ENCODE measurements at regions not wholly inside any gene's neighbourhood (a gene's known extent, or its start where the extent isn't known, plus 50 kb on each side); places are given as distances from the start of the nearest gene placed in this dataset.
"Not testable (repeated sequence)": the region's sequence is repeated elsewhere in the genome, so short reads cannot be mapped to it uniquely, and the experiment has no call there.

- not testable (repeated sequence) for H3K4me3 ChIP-seq (ENCODE audit: low read depth in 1 of 2, low read length in 2 of 2); H3K9me3 ChIP-seq (ENCODE audit: control insufficient read depth in 2 of 2, insufficient read depth in 1 of 2, low read depth in 1 of 2, low read length in 1 of 2); H3K27ac ChIP-seq (ENCODE audit: low read depth in 2 of 2, low read length in 1 of 2); H3K4me1 ChIP-seq (ENCODE audit: control insufficient read depth in 2 of 2, insufficient read depth in 2 of 2, low read length in 1 of 2); H3K36me3 ChIP-seq (ENCODE audit: control insufficient read depth in 2 of 2, insufficient read depth in 2 of 2, low read length in 1 of 2); H3K27me3 ChIP-seq (ENCODE audit: control insufficient read depth in 1 of 2, insufficient read depth in 2 of 2, low read length in 2 of 2)
- no CpG with 5 or more reads among the region's 5 CpGs for WGBS, 2 donors
Observed at GRCh38 chr13:86253497-86253896, 454.3 kb upstream of the SLITRK6 start.

GRCh38 chr13:86255820-86256219 is 456.6 kb upstream of the SLITRK6 start:
- no CpG with 5 or more reads among the region's 2 CpGs for WGBS, 2 donors
- not testable (repeated sequence) for H3K9me3 ChIP-seq (ENCODE audit: control insufficient read depth in 2 of 2, insufficient read depth in 1 of 2, low read depth in 1 of 2, low read length in 1 of 2); H3K4me1 ChIP-seq (ENCODE audit: control insufficient read depth in 2 of 2, insufficient read depth in 2 of 2, low read length in 1 of 2)

GRCh38 chr13:86269511-86269910 is 470.3 kb upstream of the SLITRK6 start:
- H3K4me3 ChIP-seq (ENCODE audit: low read depth in 1 of 2, low read length in 2 of 2): no peak overlapping the region
- H3K27me3 ChIP-seq (ENCODE audit: control insufficient read depth in 1 of 2, insufficient read depth in 2 of 2, low read length in 2 of 2): no peaks in the 10 kb centered on the region
- H3K9me3 ChIP-seq (ENCODE audit: control insufficient read depth in 2 of 2, insufficient read depth in 1 of 2, low read depth in 1 of 2, low read length in 1 of 2): no peaks in the 10 kb centered on the region
- H3K4me1 ChIP-seq (ENCODE audit: control insufficient read depth in 2 of 2, insufficient read depth in 2 of 2, low read length in 1 of 2): no peaks in the 10 kb centered on the region
- no peaks in the 10 kb centered on the region for H3K36me3 ChIP-seq (ENCODE audit: control insufficient read depth in 2 of 2, insufficient read depth in 2 of 2, low read length in 1 of 2)
- no peak overlapping the region for H3K27ac ChIP-seq (ENCODE audit: low read depth in 2 of 2, low read length in 1 of 2)

More at GRCh38 chr13:86255820-86256219, 456.6 kb upstream of the SLITRK6 start:
- H3K36me3 ChIP-seq (ENCODE audit: control insufficient read depth in 2 of 2, insufficient read depth in 2 of 2, low read length in 1 of 2); H3K27me3 ChIP-seq (ENCODE audit: control insufficient read depth in 1 of 2, insufficient read depth in 2 of 2, low read length in 2 of 2); H3K4me3 ChIP-seq (ENCODE audit: low read depth in 1 of 2, low read length in 2 of 2); H3K27ac ChIP-seq (ENCODE audit: low read depth in 2 of 2, low read length in 1 of 2): not testable (repeated sequence)

GRCh38 chr13:86282442-86282841 is 483.2 kb upstream of the SLITRK6 start:
- Histone ChIP-seq H3K9me3 (ENCODE audit: control insufficient read depth in 2 of 2, insufficient read depth in 1 of 2, low read depth in 1 of 2, low read length in 1 of 2) (no peaks in the 10 kb centered on the region), H3K4me1 (ENCODE audit: control insufficient read depth in 2 of 2, insufficient read depth in 2 of 2, low read length in 1 of 2) (no peaks in the 10 kb centered on the region), H3K27ac (ENCODE audit: low read depth in 2 of 2, low read length in 1 of 2) (no peak overlapping the region), H3K36me3 (ENCODE audit: control insufficient read depth in 2 of 2, insufficient read depth in 2 of 2, low read length in 1 of 2) (no peaks in the 10 kb centered on the region), H3K4me3 (ENCODE audit: low read depth in 1 of 2, low read length in 2 of 2) (no peak overlapping the region), H3K27me3 (ENCODE audit: control insufficient read depth in 1 of 2, insufficient read depth in 2 of 2, low read length in 2 of 2) (no peaks in the 10 kb centered on the region)
- WGBS, 2 donors: 4 to 10% methylated on average over 2 of the region's 2 CpGs

- H3K27me3 ChIP-seq (ENCODE audit: control insufficient read depth in 1 of 2, insufficient read depth in 2 of 2, low read length in 2 of 2): no peaks in the 10 kb centered on the region
- no peaks in the 10 kb centered on the region for H3K9me3 ChIP-seq (ENCODE audit: control insufficient read depth in 2 of 2, insufficient read depth in 1 of 2, low read depth in 1 of 2, low read length in 1 of 2)
- H3K4me3 ChIP-seq (ENCODE audit: low read depth in 1 of 2, low read length in 2 of 2): no peak overlapping the region
- no peaks in the 10 kb centered on the region for H3K36me3 ChIP-seq (ENCODE audit: control insufficient read depth in 2 of 2, insufficient read depth in 2 of 2, low read length in 1 of 2)
- H3K4me1 ChIP-seq (ENCODE audit: control insufficient read depth in 2 of 2, insufficient read depth in 2 of 2, low read length in 1 of 2): no peaks in the 10 kb centered on the region
- 81 to 86% methylated on average over 3 of the region's 3 CpGs for WGBS, 2 donors
- H3K27ac ChIP-seq (ENCODE audit: low read depth in 2 of 2, low read length in 1 of 2): no peak overlapping the region
Observed at GRCh38 chr13:86283031-86283430, 483.8 kb upstream of the SLITRK6 start.

- H3K27ac ChIP-seq (ENCODE audit: low read depth in 2 of 2, low read length in 1 of 2): no peak overlapping the region
- WGBS, 2 donors: 54 to 57% methylated on average over 3 of the region's 3 CpGs
- H3K4me3 ChIP-seq (ENCODE audit: low read depth in 1 of 2, low read length in 2 of 2): no peak overlapping the region
- no peaks in the 10 kb centered on the region for H3K36me3 ChIP-seq (ENCODE audit: control insufficient read depth in 2 of 2, insufficient read depth in 2 of 2, low read length in 1 of 2)
- no peaks in the 10 kb centered on the region for H3K27me3 ChIP-seq (ENCODE audit: control insufficient read depth in 1 of 2, insufficient read depth in 2 of 2, low read length in 2 of 2)
- no peaks in the 10 kb centered on the region for H3K4me1 ChIP-seq (ENCODE audit: control insufficient read depth in 2 of 2, insufficient read depth in 2 of 2, low read length in 1 of 2)
- no peaks in the 10 kb centered on the region for H3K9me3 ChIP-seq (ENCODE audit: control insufficient read depth in 2 of 2, insufficient read depth in 1 of 2, low read depth in 1 of 2, low read length in 1 of 2)
Observed at GRCh38 chr13:86298725-86299124, 499.5 kb upstream of the SLITRK6 start.

GRCh38 chr13:86299128-86299527 is 499.9 kb upstream of the SLITRK6 start:
- H3K36me3 ChIP-seq (ENCODE audit: control insufficient read depth in 2 of 2, insufficient read depth in 2 of 2, low read length in 1 of 2): no peaks in the 10 kb centered on the region
- H3K27ac ChIP-seq (ENCODE audit: low read depth in 2 of 2, low read length in 1 of 2): no peak overlapping the region
- H3K4me1 ChIP-seq (ENCODE audit: control insufficient read depth in 2 of 2, insufficient read depth in 2 of 2, low read length in 1 of 2): no peaks in the 10 kb centered on the region
- whole genome bisulfite sequencing, 2 donors: 74 to 80% methylated on average over 2 of the region's 2 CpGs
- H3K27me3 ChIP-seq (ENCODE audit: control insufficient read depth in 1 of 2, insufficient read depth in 2 of 2, low read length in 2 of 2): no peaks in the 10 kb centered on the region
- no peak overlapping the region for H3K4me3 ChIP-seq (ENCODE audit: low read depth in 1 of 2, low read length in 2 of 2)
- H3K9me3 ChIP-seq (ENCODE audit: control insufficient read depth in 2 of 2, insufficient read depth in 1 of 2, low read depth in 1 of 2, low read length in 1 of 2): no peaks in the 10 kb centered on the region

- Histone ChIP-seq H3K27me3 (ENCODE audit: control insufficient read depth in 1 of 2, insufficient read depth in 2 of 2, low read length in 2 of 2) (no peaks in the 10 kb centered on the region), H3K4me1 (ENCODE audit: control insufficient read depth in 2 of 2, insufficient read depth in 2 of 2, low read length in 1 of 2) (no peaks in the 10 kb centered on the region), H3K9me3 (ENCODE audit: control insufficient read depth in 2 of 2, insufficient read depth in 1 of 2, low read depth in 1 of 2, low read length in 1 of 2) (no peaks in the 10 kb centered on the region), H3K4me3 (ENCODE audit: low read depth in 1 of 2, low read length in 2 of 2) (no peak overlapping the region), H3K36me3 (ENCODE audit: control insufficient read depth in 2 of 2, insufficient read depth in 2 of 2, low read length in 1 of 2) (no peaks in the 10 kb centered on the region), H3K27ac (ENCODE audit: low read depth in 2 of 2, low read length in 1 of 2) (no peak overlapping the region)
- WGBS, 2 donors: 74 to 78% methylated on average over 1 of the region's 1 CpG
Observed at GRCh38 chr13:86309881-86310280, 510.7 kb upstream of the SLITRK6 start.

- Histone ChIP-seq H3K4me3 (ENCODE audit: low read depth in 1 of 2, low read length in 2 of 2) (no peak overlapping the region), H3K36me3 (ENCODE audit: control insufficient read depth in 2 of 2, insufficient read depth in 2 of 2, low read length in 1 of 2) (no peaks in the 10 kb centered on the region), H3K4me1 (ENCODE audit: control insufficient read depth in 2 of 2, insufficient read depth in 2 of 2, low read length in 1 of 2) (no peaks in the 10 kb centered on the region), H3K27ac (ENCODE audit: low read depth in 2 of 2, low read length in 1 of 2) (no peak overlapping the region), H3K9me3 (ENCODE audit: control insufficient read depth in 2 of 2, insufficient read depth in 1 of 2, low read depth in 1 of 2, low read length in 1 of 2) (no peaks in the 10 kb centered on the region), H3K27me3 (ENCODE audit: control insufficient read depth in 1 of 2, insufficient read depth in 2 of 2, low read length in 2 of 2) (no peaks in the 10 kb centered on the region)
- 77 to 80% methylated on average over 1 of the region's 1 CpG for WGBS, 2 donors
Observed at GRCh38 chr13:86313421-86313820, 514.2 kb upstream of the SLITRK6 start.

GRCh38 chr13:86318450-86318849 is 519.2 kb upstream of the SLITRK6 start:
- no peak overlapping the region for H3K4me3 ChIP-seq (ENCODE audit: low read depth in 1 of 2, low read length in 2 of 2)
- H3K4me1 ChIP-seq (ENCODE audit: control insufficient read depth in 2 of 2, insufficient read depth in 2 of 2, low read length in 1 of 2): no peaks in the 10 kb centered on the region
- no peaks in the 10 kb centered on the region for H3K27me3 ChIP-seq (ENCODE audit: control insufficient read depth in 1 of 2, insufficient read depth in 2 of 2, low read length in 2 of 2)
- H3K27ac ChIP-seq (ENCODE audit: low read depth in 2 of 2, low read length in 1 of 2): no peak overlapping the region
- 72 to 76% methylated on average over 3 of the region's 3 CpGs for WGBS, 2 donors
- H3K9me3 ChIP-seq (ENCODE audit: control insufficient read depth in 2 of 2, insufficient read depth in 1 of 2, low read depth in 1 of 2, low read length in 1 of 2): no peaks in the 10 kb centered on the region
- no peaks in the 10 kb centered on the region for H3K36me3 ChIP-seq (ENCODE audit: control insufficient read depth in 2 of 2, insufficient read depth in 2 of 2, low read length in 1 of 2)

All from esophagus (tissue), 2 donors.